ENCODE measurements at regions not wholly inside any gene's neighbourhood (a gene's known extent, or its start where the extent isn't known, plus 50 kb on each side); places are given as distances from the start of the nearest gene placed in this dataset.

GRCh38 chr18:72942766-72943165 is 75.0 kb upstream of the NETO1 start:
- no peak overlapping the region for H3K4me3 ChIP-seq
- no peaks in the 10 kb centered on the region for H3K9me3 ChIP-seq
- no peaks in the 10 kb centered on the region for H3K36me3 ChIP-seq
- DNase-seq: no peak
- no peak for ATAC-seq
- H3K27me3 ChIP-seq: no peaks in the 10 kb centered on the region
- intact Hi-C loops (cut with DNase I): no loop called here
- WGBS, 2 donors: 73 to 79% methylated on average over 2 of the region's 2 CpGs
- H3K27ac ChIP-seq: no peak overlapping the region
- TF ChIP-seq CTCF (IDR thresholded peaks at IDR 0.05): no peak
- no peak for FAIRE-seq
- H3K4me1 ChIP-seq: no peaks in the 10 kb centered on the region

- DNase-seq: no peak
- FAIRE-seq: no peak
- TF ChIP-seq CTCF (IDR thresholded peaks at IDR 0.05): no peak
Measured at GRCh38 chr18:72940986-72941385, 73.2 kb upstream of the NETO1 start.

GRCh38 chr18:72940509-72940908 is 72.7 kb upstream of the NETO1 start:
- no peaks in the 10 kb centered on the region for H3K4me1 ChIP-seq
- H3K4me3 ChIP-seq: no peak overlapping the region
- H3K27ac ChIP-seq: no peak overlapping the region
- intact Hi-C loops (cut with DNase I): no loop called here
- no peaks in the 10 kb centered on the region for H3K36me3 ChIP-seq
- DNase-seq (no peak), ATAC-seq (no peak), FAIRE-seq (no peak)
- no peaks in the 10 kb centered on the region for H3K9me3 ChIP-seq
- H3K27me3 ChIP-seq: no peaks in the 10 kb centered on the region
- no peak for TF ChIP-seq CTCF (IDR thresholded peaks at IDR 0.05)
- 81 to 93% methylated on average over 3 of the region's 3 CpGs for WGBS, 2 donors

More at GRCh38 chr18:72940986-72941385, 73.2 kb upstream of the NETO1 start:
- no peaks in the 10 kb centered on the region for H3K4me1 ChIP-seq
- ATAC-seq: no peak
- H3K9me3 ChIP-seq: no peaks in the 10 kb centered on the region
- no peaks in the 10 kb centered on the region for H3K27me3 ChIP-seq
- H3K36me3 ChIP-seq: no peaks in the 10 kb centered on the region
- intact Hi-C loops (cut with DNase I): no loop called here
- WGBS, 2 donors: 38 to 48% methylated on average over 4 of the region's 4 CpGs
- no peak overlapping the region for H3K27ac ChIP-seq
- H3K4me3 ChIP-seq: no peak overlapping the region

- WGBS, 2 donors: 45% methylated on average over 4 of the region's 4 CpGs
- ATAC-seq (no peak), FAIRE-seq (no peak), DNase-seq (no peak)
- Histone ChIP-seq H3K9me3 (no peaks in the 10 kb centered on the region), H3K27ac (no peak overlapping the region), H3K27me3 (no peaks in the 10 kb centered on the region), H3K4me3 (no peak overlapping the region), H3K4me1 (no peaks in the 10 kb centered on the region), H3K36me3 (no peaks in the 10 kb centered on the region)
- intact Hi-C loops (cut with DNase I): loop anchor here in 1 of 3 donors (10.0 kb wide), 1 partner anchor 59 kb away; no protein-coding TSS in a partner anchor
- no peak for TF ChIP-seq CTCF (IDR thresholded peaks at IDR 0.05)
Measured at GRCh38 chr18:72935744-72936143, 68.0 kb upstream of the NETO1 start.

- no peak for ATAC-seq
- TF ChIP-seq CTCF (IDR thresholded peaks at IDR 0.05): no peak
- Histone ChIP-seq H3K4me1 (no peaks in the 10 kb centered on the region), H3K4me3 (no peak overlapping the region), H3K36me3 (no peaks in the 10 kb centered on the region), H3K9me3 (no peaks in the 10 kb centered on the region), H3K27me3 (no peaks in the 10 kb centered on the region), H3K27ac (no peak overlapping the region)
- WGBS, 2 donors: 53 to 56% methylated on average over 2 of the region's 2 CpGs
- no peak for FAIRE-seq
- DNase-seq: no peak
- intact Hi-C loops (cut with DNase I): no loop called here
Measured at GRCh38 chr18:72922895-72923294, 55.1 kb upstream of the NETO1 start.
